ENCODE measurements at regions not wholly inside any gene's neighbourhood (a gene's known extent, or its start where the extent isn't known, plus 50 kb on each side); places are given as distances from the start of the nearest gene placed in this dataset.

DNA sequence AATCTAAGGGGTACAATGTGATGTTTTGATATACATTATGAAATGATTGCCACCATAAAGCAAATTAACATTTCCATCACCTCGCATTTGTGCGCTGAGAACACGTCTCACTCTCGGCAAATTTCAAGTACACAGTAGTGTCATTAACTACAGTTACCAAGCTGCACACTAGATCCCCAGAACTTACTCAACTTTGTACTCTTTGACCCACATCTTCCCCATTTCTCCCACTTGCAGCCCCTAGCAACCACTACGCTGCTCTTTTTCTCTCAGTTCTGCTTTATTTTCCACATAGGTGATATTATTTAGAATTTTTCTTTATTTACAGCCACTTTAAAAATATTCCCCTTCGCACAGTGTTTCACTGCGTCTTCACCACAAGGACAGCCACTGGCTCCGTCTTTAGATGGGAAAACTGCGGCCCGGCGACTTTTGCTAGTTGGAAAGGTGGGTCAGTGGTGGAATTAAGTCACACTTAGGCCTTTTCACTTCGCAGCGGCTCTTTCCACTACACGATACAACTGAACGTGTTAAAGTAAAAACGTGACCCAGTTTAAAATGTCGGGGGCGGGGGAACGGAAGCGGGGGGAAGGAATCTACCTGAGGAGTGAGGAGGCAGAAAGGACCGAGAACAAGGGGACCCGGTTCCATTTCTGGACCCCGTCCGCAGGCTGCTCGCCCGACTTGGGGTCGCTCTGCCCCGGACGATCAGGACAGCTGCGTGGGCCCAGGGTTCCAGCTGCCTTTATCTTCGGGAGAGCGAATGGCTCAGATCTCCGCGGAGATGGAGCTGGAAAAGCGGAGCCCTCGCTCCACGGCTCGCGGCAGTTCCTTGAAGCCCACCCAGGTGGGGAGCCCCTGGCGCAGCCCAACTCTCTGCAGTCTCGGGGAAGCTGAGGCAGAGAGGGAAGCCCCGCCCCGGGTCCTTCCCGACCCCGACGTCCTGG lies 486.1 kb downstream of the UQCRFS1 start:
- TF ChIP-seq EP300 (IDR thresholded peaks at IDR 0.05) (no peak), CTCF (IDR thresholded peaks at IDR 0.05) (no peak), POLR2A (IDR thresholded peaks at IDR 0.05) (no peak)
